ENCODE measurements at regions not wholly inside any gene's neighbourhood (a gene's known extent, or its start where the extent isn't known, plus 50 kb on each side); places are given as distances from the start of the nearest gene placed in this dataset.

DNA sequence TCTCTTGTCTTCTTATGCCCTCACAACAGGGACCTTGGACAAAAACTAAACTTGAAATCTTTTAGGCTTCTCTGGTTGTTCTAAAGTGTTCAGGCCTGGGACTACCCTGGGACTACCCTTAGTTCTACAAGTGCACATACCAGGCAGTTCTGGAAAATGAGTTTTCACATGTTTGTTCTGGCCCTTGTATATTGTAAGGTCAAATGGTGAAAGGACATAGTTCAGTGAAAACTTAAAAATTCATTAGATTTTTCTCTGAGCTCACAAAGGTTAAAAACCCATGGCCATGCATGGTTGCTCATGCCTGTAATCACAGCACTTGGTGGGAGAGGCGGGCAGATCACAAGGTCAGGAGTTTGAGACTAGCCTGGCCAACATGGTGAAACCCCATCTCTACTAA, 875.5 kb upstream of the FAM98A start:
- no peak for DNase-seq (ENCODE audit: extremely low read depth, insufficient read length)
- no peaks in the 10 kb centered on the region for H3K27me3 ChIP-seq (replicated peaks; ENCODE audit: control insufficient read depth, insufficient read depth, low read length)
- no peak overlapping the region for H3K4me3 ChIP-seq (replicated peaks; ENCODE audit: low read depth, low read length)
- no peaks in the 10 kb centered on the region for H3K36me3 ChIP-seq (ENCODE audit: control insufficient read depth, insufficient read depth, low read length)
- TF ChIP-seq, protein P1, sequence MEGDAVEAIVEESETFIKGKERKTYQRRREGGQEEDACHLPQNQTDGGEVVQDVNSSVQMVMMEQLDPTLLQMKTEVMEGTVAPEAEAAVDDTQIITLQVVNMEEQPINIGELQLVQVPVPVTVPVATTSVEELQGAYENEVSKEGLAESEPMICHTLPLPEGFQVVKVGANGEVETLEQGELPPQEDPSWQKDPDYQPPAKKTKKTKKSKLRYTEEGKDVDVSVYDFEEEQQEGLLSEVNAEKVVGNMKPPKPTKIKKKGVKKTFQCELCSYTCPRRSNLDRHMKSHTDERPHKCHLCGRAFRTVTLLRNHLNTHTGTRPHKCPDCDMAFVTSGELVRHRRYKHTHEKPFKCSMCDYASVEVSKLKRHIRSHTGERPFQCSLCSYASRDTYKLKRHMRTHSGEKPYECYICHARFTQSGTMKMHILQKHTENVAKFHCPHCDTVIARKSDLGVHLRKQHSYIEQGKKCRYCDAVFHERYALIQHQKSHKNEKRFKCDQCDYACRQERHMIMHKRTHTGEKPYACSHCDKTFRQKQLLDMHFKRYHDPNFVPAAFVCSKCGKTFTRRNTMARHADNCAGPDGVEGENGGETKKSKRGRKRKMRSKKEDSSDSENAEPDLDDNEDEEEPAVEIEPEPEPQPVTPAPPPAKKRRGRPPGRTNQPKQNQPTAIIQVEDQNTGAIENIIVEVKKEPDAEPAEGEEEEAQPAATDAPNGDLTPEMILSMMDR (IDR thresholded peaks at IDR 0.05; ENCODE audit: insufficient read depth, low read length, poor library complexity, severe bottlenecking) = no peak

DNA sequence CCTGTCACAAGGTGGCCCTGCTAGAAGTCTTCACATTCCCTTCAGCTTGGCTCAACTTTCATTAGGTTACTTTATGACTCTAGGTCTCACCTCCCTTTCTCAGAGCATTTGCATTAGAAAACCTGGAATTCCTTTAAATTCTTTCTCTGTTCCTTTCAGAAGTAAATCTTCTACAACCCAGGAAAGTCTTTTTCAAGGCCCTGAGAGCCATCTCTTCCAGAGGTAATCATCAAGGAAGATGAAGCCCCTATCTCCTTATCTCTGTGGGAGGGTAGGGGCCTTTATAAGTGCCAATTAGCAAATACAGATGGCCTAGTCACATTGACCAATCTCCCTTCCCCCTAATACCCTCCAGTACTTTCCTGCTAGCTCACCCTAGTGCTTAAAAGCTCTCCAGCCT, 848.0 kb upstream of the FAM98A start:
- TF ChIP-seq, protein P1 (IDR thresholded peaks at IDR 0.05; ENCODE audit: insufficient read depth, low read length, poor library complexity, severe bottlenecking) = no peak
- DNase-seq (ENCODE audit: extremely low read depth, insufficient read length) = no peak
- Histone ChIP-seq H3K36me3 (ENCODE audit: control insufficient read depth, insufficient read depth, low read length) (no peaks in the 10 kb centered on the region), H3K27me3 (replicated peaks; ENCODE audit: control insufficient read depth, insufficient read depth, low read length) (no peaks in the 10 kb centered on the region), H3K4me3 (replicated peaks; ENCODE audit: low read depth, low read length) (no peak overlapping the region)

DNA sequence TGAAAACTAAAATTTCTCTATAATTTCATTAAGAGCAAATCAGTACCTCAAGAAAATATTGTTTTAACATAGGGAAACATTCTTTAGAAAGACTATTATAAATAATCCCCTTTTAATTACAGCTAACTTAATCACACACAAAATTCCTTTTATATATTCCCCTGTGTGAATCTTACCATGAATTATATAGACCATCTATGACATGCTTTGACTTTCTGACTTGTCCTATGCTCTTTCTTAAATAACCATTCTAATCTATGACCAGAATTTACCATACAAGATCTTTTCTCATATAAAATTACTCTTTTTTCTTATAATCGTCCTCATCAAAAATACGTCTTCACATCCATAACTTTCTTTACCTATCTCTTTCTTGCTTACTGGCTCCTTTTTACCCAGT, 824.2 kb upstream of the FAM98A start:
- Histone ChIP-seq H3K27me3 (replicated peaks; ENCODE audit: control insufficient read depth, insufficient read depth, low read length) (no peaks in the 10 kb centered on the region), H3K36me3 (ENCODE audit: control insufficient read depth, insufficient read depth, low read length) (no peaks in the 10 kb centered on the region), H3K4me3 (replicated peaks; ENCODE audit: low read depth, low read length) (no peak overlapping the region)
- TF ChIP-seq, protein P1 (IDR thresholded peaks at IDR 0.05; ENCODE audit: insufficient read depth, low read length, poor library complexity, severe bottlenecking) = no peak
- DNase-seq (ENCODE audit: extremely low read depth, insufficient read length) = no peak

DNA sequence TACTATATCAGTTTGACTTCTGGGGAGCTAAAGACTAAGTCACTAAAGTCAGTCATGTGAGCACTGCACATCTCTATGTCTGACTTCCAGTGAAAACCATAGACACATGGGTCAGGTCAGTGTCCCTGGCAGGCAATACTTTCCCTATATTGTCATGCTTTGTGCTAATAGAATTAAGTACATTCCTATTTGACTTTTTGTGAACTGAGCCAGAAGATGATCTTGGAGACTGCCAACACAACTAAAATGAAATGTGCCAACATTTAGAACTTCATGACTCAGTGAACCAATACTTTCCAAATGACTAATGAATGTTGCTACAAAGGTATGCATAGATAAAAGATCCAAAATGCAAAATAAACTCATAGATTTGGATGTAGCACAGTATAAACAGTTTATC, 820.8 kb upstream of the FAM98A start:
- H3K36me3 ChIP-seq (ENCODE audit: control insufficient read depth, insufficient read depth, low read length) = no peaks in the 10 kb centered on the region
- no peak for DNase-seq (ENCODE audit: extremely low read depth, insufficient read length)

DNA sequence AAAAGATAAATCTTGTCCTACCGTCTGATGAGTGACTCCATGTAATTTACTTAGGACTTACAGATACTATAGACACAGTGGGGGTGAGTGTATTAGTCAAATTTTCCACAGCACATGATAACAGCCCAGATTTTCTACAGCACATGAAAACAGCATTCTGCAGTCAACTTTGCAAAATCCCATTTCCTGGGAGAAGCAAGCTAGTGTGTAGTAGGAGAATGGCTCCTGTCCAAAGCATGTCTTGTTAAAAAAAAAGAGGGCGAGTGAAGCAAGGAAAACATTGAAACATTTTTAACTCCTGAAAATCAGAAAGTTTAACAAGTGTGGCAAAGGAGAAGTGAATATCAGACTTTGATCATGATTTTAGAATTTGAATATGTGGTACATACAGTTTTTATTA, 817.8 kb upstream of the FAM98A start:
- Histone ChIP-seq H3K36me3 (ENCODE audit: control insufficient read depth, insufficient read depth, low read length) (no peaks in the 10 kb centered on the region), H3K4me3 (replicated peaks; ENCODE audit: low read depth, low read length) (no peak overlapping the region), H3K27me3 (replicated peaks; ENCODE audit: control insufficient read depth, insufficient read depth, low read length) (no peaks in the 10 kb centered on the region)
- TF ChIP-seq, protein P1 (IDR thresholded peaks at IDR 0.05; ENCODE audit: insufficient read depth, low read length, poor library complexity, severe bottlenecking) = no peak
- DNase-seq (ENCODE audit: extremely low read depth, insufficient read length) = no peak

More for the DNA sequence above, 820.8 kb upstream of the FAM98A start:
- TF ChIP-seq, protein P1 (IDR thresholded peaks at IDR 0.05; ENCODE audit: insufficient read depth, low read length, poor library complexity, severe bottlenecking) = no peak
- H3K4me3 ChIP-seq (replicated peaks; ENCODE audit: low read depth, low read length) = no peak overlapping the region
- H3K27me3 ChIP-seq (replicated peaks; ENCODE audit: control insufficient read depth, insufficient read depth, low read length) = no peaks in the 10 kb centered on the region

DNA sequence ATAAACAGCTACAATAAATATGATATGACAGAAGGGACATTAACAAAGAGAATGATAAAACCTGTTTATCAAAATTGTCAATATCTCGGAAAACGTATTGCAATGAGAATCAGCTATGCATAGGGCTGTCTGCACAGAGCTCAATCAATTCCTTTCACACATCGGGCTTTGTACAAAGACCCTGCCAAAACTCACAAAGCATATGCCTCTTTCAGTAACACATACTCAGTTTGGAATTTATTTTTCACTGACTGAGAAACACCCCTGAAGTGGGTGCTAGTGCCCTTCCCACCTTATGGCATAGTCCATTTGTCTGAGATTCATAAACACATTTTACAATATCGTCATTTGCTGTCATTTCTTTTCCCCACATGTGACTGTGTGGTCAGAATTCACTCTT, 815.8 kb upstream of the FAM98A start:
- Histone ChIP-seq H3K4me3 (replicated peaks; ENCODE audit: low read depth, low read length) (no peak overlapping the region), H3K36me3 (ENCODE audit: control insufficient read depth, insufficient read depth, low read length) (no peaks in the 10 kb centered on the region), H3K27me3 (replicated peaks; ENCODE audit: control insufficient read depth, insufficient read depth, low read length) (no peaks in the 10 kb centered on the region)
- TF ChIP-seq, protein P1 (IDR thresholded peaks at IDR 0.05; ENCODE audit: insufficient read depth, low read length, poor library complexity, severe bottlenecking) = no peak
- no peak for DNase-seq (ENCODE audit: extremely low read depth, insufficient read length)

Measured in GM06990 (cell line).